Muscle layer of duodenum (tissue), 2 donors: ENCODE measurements at regions not wholly inside any gene's neighbourhood (a gene's known extent, or its start where the extent isn't known, plus 50 kb on each side); places are given as distances from the start of the nearest gene placed in this dataset.
"Not testable (repeated sequence)": the region's sequence is repeated elsewhere in the genome, so short reads cannot be mapped to it uniquely, and the experiment has no call there.

Experiments
- H3K27ac ChIP-seq: one replicate; pipeline ENCODE4 v1.7.0; 2013; ENCODE audit warnings: mild to moderate bottlenecking, low read length
- H3K27me3 ChIP-seq: one replicate; pipeline ENCODE4 v1.7.0; 2013; ENCODE audit warnings: low read depth, mild to moderate bottlenecking, control low read depth, low read length
- H3K36me3 ChIP-seq, 2 donors: one replicate each; pipeline ENCODE4 v1.7.0; 2013; ENCODE audit warnings: low read length in 2 of 2, control low read depth in 1 of 2, mild to moderate bottlenecking in 1 of 2; ENCODE audit not compliant: insufficient read depth in 2 of 2, control insufficient read depth in 1 of 2
- H3K4me1 ChIP-seq, 2 donors: one replicate each; pipeline ENCODE4 v1.7.0; 2013; ENCODE audit warnings: low read length in 2 of 2, mild to moderate bottlenecking in 2 of 2, control low read depth in 1 of 2, moderate library complexity in 1 of 2; ENCODE audit not compliant: insufficient read depth in 2 of 2, control insufficient read depth in 1 of 2
- H3K4me3 ChIP-seq, 2 donors: one replicate each; pipeline ENCODE4 v1.7.0; 2013; ENCODE audit warnings: low read length in 2 of 2, low read depth in 1 of 2, mild to moderate bottlenecking in 1 of 2
- H3K9me3 ChIP-seq, 2 donors: one replicate each; pipeline ENCODE4 v1.7.0; 2013; ENCODE audit warnings: low read length in 2 of 2, control low read depth in 1 of 2, mild to moderate bottlenecking in 1 of 2; ENCODE audit not compliant: control insufficient read depth in 1 of 2
- donor health status: healthy.

GRCh38 chr10:61039868-61040267 lies 95.9 kb upstream of the RHOBTB1 start:
- Histone ChIP-seq H3K27ac (no peak overlapping the region), H3K27me3 (no peaks in the 10 kb centered on the region), H3K4me1 (no peaks in the 10 kb centered on the region)

DNA sequence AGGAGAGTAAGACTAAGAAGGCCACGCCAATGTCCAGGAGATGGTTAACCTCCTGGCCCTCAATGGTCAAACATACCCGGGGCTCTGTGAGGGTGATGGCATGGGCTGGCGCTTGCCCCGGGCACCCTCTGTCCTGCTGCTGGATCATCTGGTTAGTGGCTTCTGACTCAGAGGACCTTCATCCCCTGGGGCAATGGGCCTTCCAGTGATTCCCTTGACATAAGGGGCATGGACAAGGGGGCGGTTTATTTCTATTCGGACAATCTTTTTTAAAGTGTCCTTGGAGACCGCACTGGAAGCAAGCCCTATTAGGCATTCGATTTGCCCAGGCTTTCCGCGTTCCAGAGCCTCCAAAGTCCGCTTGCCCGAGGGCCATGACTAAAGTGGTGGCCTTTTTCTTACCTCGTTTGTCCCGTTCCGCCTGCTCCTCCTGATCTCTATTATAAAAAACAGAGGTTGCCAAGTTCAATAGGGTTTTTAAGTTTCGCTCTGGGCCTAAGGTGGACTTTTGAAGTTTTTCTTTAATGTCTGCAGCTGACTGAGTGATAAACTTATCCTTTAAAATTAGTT lies 93.4 kb upstream of the RHOBTB1 start:
- not testable (repeated sequence) for H3K27me3 ChIP-seq, H3K4me1 ChIP-seq, H3K27ac ChIP-seq, H3K9me3 ChIP-seq, H3K4me3 ChIP-seq, H3K36me3 ChIP-seq

More at GRCh38 chr10:61039868-61040267, 95.9 kb upstream of the RHOBTB1 start:
- Histone ChIP-seq H3K4me3 (no peak overlapping the region), H3K36me3 (no peaks in the 10 kb centered on the region), H3K9me3 (no peaks in the 10 kb centered on the region)

GRCh38 chr10:61036148-61036547 lies 92.2 kb upstream of the RHOBTB1 start:
- H3K4me1 ChIP-seq, H3K27ac ChIP-seq, H3K27me3 ChIP-seq: not testable (repeated sequence)

GRCh38 chr10:61031341-61031740 lies 87.4 kb upstream of the RHOBTB1 start:
- Histone ChIP-seq H3K9me3 (no peaks in the 10 kb centered on the region), H3K36me3 (no peaks in the 10 kb centered on the region), H3K4me1 (no peaks in the 10 kb centered on the region), H3K27ac (no peak overlapping the region), H3K27me3 (no peaks in the 10 kb centered on the region), H3K4me3 (no peak overlapping the region)

More at GRCh38 chr10:61036148-61036547, 92.2 kb upstream of the RHOBTB1 start:
- not testable (repeated sequence) for H3K36me3 ChIP-seq, H3K4me3 ChIP-seq, H3K9me3 ChIP-seq

DNA sequence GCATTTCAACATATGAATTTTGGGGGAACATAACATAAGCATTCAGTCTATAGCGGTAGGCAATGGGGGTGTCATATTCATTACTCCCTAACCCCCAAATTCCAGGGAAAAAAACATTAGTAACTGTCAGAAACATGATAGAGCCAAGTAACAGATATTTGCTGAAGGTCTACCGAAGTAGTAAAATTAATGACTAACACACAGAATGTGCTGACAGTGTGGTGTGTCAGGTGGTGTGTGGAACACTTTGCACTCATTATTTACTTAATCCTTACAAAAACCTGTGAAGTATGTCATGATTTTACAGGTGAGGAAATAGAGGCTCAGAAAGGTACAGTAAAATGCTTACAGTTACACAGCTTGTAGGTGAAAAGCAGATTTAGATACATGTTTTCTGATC lies 85.4 kb upstream of the RHOBTB1 start:
- Histone ChIP-seq H3K9me3 (no peaks in the 10 kb centered on the region), H3K27ac (no peak overlapping the region), H3K36me3 (no peaks in the 10 kb centered on the region), H3K4me1 (no peaks in the 10 kb centered on the region), H3K4me3 (no peak overlapping the region), H3K27me3 (no peaks in the 10 kb centered on the region)

DNA sequence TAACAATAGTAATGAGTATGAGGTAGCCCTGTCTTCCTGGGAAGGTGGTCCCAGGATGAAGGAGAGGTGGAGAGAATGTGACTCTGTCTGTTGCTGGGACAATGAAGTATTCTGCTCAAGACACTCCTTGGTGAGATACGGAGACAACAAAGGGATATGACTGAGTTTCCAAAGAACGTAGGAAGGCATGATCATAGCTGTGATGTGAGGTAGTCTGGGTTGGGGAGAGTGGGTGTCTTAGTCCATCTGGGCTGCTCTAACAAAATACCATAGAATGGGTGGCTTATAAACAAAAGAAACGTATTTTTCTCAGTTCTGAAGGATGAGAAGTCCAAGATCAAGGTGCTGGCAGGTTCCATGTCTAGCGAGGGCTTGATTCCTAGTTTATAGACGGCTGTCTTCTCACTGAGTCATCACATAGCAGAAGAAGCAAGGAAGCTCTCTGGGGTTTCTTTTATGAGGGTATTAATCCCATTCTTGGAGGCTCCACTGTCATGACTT lies 84.9 kb upstream of the RHOBTB1 start:
- H3K4me1 ChIP-seq = no peaks in the 10 kb centered on the region
- H3K27ac ChIP-seq = no peak overlapping the region
- no peaks in the 10 kb centered on the region for H3K9me3 ChIP-seq

GRCh38 chr10:61024856-61025201 lies 80.8 kb upstream of the RHOBTB1 start:
- Histone ChIP-seq H3K36me3 (no peaks in the 10 kb centered on the region), H3K4me3 (no peak overlapping the region), H3K27me3 (no peaks in the 10 kb centered on the region), H3K9me3 (no peaks in the 10 kb centered on the region), H3K27ac (no peak overlapping the region), H3K4me1 (no peaks in the 10 kb centered on the region)

More for the DNA sequence above, 84.9 kb upstream of the RHOBTB1 start:
- Histone ChIP-seq H3K27me3 (no peaks in the 10 kb centered on the region), H3K4me3 (no peak overlapping the region), H3K36me3 (no peaks in the 10 kb centered on the region)

DNA sequence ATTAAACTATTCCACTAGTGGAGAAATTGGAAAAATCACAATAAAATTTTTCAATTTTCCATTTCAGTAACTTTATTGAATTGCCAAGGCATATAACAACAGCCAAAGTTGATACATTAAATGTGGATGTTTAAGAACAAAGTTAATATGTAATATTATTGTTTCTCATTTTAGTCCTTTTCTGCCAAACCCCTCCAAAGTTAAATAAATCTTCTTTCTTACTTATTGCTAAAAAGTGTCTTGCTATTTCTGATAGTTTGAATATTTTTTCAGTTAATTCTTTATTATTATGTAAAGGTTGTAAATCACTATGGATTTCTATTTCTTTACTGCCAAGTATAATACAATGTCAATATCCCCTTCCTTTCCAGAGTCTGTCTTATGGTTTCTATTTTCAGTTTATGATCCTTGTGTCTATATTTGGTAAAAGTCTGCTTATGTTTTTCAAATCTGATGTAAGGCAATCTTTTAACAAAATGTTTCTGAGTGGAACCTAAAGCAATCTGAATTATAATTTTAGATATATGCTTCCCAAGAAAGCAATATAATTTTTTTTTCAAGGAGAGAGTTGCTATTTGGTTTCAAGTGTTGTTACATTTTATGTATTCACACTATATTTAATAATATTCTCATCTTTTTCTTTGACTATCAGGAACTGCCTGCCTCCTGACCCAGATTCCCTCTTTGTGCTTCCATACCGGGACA lies 80.3 kb upstream of the RHOBTB1 start:
- no peak overlapping the region for H3K4me3 ChIP-seq
- H3K36me3 ChIP-seq = no peaks in the 10 kb centered on the region
- no peaks in the 10 kb centered on the region for H3K9me3 ChIP-seq
- no peaks in the 10 kb centered on the region for H3K4me1 ChIP-seq
- H3K27me3 ChIP-seq = no peaks in the 10 kb centered on the region
- no peak overlapping the region for H3K27ac ChIP-seq

- H3K9me3 ChIP-seq = no peaks in the 10 kb centered on the region
- H3K4me3 ChIP-seq = no peak overlapping the region
- H3K36me3 ChIP-seq = no peaks in the 10 kb centered on the region
Observed at GRCh38 chr10:61023053-61023452, 79.1 kb upstream of the RHOBTB1 start.

DNA sequence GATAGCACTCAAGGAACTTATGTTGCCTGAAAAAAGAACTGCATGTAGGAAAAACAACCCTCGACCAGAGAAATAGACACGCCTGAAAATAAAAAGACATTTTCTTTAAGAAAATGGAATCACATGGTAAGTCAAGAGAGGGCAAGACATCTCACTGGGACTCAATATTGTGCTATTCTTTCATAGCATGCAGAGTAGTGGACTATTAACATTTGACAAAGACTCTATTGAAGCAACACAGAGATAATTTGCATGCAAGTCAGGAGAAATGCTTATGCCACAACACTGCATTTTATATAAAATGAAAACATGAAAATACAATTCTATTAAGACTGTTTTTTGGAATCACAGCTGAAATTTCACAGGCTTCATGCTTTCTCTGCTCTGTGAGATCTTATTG lies 77.9 kb upstream of the RHOBTB1 start:
- H3K4me1 ChIP-seq = no peaks in the 10 kb centered on the region
- H3K27me3 ChIP-seq = no peaks in the 10 kb centered on the region
- no peaks in the 10 kb centered on the region for H3K36me3 ChIP-seq
- H3K4me3 ChIP-seq = no peak overlapping the region
- H3K9me3 ChIP-seq = no peaks in the 10 kb centered on the region
- H3K27ac ChIP-seq = no peak overlapping the region

More at GRCh38 chr10:61023053-61023452, 79.1 kb upstream of the RHOBTB1 start:
- Histone ChIP-seq H3K27me3 (no peaks in the 10 kb centered on the region), H3K27ac (no peak overlapping the region), H3K4me1 (no peaks in the 10 kb centered on the region)

DNA sequence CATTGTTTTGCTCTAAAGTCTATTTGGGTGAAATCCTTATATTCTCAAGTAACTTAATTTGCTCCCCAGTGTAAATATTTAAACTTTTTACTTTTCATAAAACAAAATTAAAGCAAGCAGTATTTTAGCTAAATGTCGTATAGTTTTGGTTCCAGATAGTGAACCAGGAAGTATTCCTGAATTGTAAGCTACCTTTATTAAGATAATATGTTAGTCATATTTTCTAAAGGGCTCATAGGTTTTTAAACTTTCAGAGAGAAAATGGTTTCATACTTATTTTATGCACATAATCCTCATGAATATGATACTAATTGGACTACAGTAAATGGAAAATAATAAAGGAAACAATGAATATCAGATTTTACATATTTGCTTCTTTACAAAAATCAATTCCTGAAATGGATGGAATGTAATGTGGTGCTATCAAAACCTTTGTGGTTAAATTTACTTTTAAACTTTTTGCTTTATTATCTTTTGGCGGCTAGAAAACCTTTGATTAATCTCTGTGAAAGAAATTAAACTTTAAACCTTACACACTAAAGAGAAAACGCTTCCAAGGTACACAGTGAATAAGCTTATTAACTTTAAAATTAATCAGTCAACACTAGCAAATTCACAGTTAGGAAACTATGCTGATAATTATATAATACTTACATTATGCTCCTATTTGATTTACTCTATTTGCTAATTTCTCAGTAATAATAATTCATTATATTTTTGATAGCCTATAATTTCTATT lies 76.6 kb upstream of the RHOBTB1 start:
- no peaks in the 10 kb centered on the region for H3K36me3 ChIP-seq
- no peaks in the 10 kb centered on the region for H3K27me3 ChIP-seq

More for the DNA sequence above, 76.6 kb upstream of the RHOBTB1 start:
- Histone ChIP-seq H3K4me3 (no peak overlapping the region), H3K4me1 (no peaks in the 10 kb centered on the region), H3K9me3 (no peaks in the 10 kb centered on the region), H3K27ac (no peak overlapping the region)
